SK-N-SH treated with all-trans-retinoic acid at 6 μM for 48 hours (cell line): ENCODE measurements at regions not wholly inside any gene's neighbourhood (a gene's known extent, or its start where the extent isn't known, plus 50 kb on each side); places are given as distances from the start of the nearest gene placed in this dataset.

ENCODE experiments used
- GLIS3 ChIP-seq: fragments of 250-450 bp; sonication (Bioruptor Pico); IDR thresholded peaks from 2 replicates; pipeline ENCODE4 v1.5.0; 2020; ENCODE audit warnings: mild to moderate bottlenecking, moderate library complexity
- OSR1 ChIP-seq: fragments of 250-450 bp; sonication (Bioruptor Pico); IDR thresholded peaks from 2 replicates; pipeline ENCODE4 v1.8.0; 2022; ENCODE audit warnings: moderate library complexity, mild to moderate bottlenecking, inconsistent platforms
- RARB ChIP-seq: fragments of 250-450 bp; sonication (Bioruptor Pico); IDR thresholded peaks from 2 replicates; pipeline ENCODE4 v1.8.0; 2021; ENCODE audit warnings: mild to moderate bottlenecking, moderate library complexity
- ZFP30 ChIP-seq: fragments of 450-650 bp; formaldehyde crosslinking; IDR thresholded peaks from 2 replicates; pipeline ENCODE4 v1.5.0; 2022; ENCODE audit warnings: mild to moderate bottlenecking, moderate library complexity

- TF ChIP-seq GLIS3 (CRISPR knock-in tag) (no peak), OSR1 (no peak), ZFP30 (peak; percentile 74), RARB (CRISPR knock-in tag) (no peak)
These were observed 144.5 kb downstream of the CYSLTR2 start for GRCh38 chr13:48798180-48798579.
